ENCODE measurements at regions not wholly inside any gene's neighbourhood (a gene's known extent, or its start where the extent isn't known, plus 50 kb on each side); places are given as distances from the start of the nearest gene placed in this dataset.

DNA sequence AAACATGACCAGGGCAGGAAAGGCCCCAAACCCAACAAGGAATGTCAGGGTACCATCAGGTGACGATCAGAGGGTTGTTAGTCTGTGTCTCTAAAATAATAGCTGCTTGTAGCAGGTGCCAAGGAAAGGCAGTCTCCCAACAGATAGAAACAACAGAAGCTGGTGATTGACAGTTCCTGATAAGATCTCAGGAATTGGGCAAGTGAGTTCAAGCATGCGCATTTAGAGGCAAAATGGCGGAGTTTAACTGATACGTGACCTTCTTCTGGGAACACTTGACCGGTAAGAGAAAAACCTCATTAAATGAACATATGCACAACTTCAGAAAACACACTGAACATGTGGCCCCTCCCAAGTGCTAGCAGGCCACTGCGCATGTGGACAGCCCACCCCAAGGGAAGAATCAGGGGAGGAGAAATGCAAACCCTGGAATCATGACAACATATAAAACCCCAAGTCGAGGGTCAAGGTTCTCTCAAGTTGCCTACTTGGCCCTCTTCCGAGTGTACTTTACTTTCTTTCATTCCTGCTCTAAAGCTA is 664.9 kb downstream of the KCNJ3 start:
- no TSS peak for BruUV-seq (replicated peaks)
- Histone ChIP-seq H3K27ac (ENCODE audit: low read depth, low read length, poor library complexity, severe bottlenecking) (no peak overlapping the region), H3K4me3 (ENCODE audit: low read depth, low read length, poor library complexity, severe bottlenecking) (no peak overlapping the region), H3K4me1 (ENCODE audit: insufficient read depth, low read length, poor library complexity, severe bottlenecking) (no peaks in the 10 kb centered on the region), H3K9me2 (ENCODE audit: insufficient read depth, low read length) (no peaks in the 10 kb centered on the region), H2AFZ (ENCODE audit: low read length) (no peak overlapping the region), H3K4me2 (ENCODE audit: low read length) (no peak overlapping the region), H3K9me3 (ENCODE audit: low read length) (no peaks in the 10 kb centered on the region), H3K36me3 (ENCODE audit: insufficient read depth, low read length) (no peaks in the 10 kb centered on the region), H4K20me1 (ENCODE audit: insufficient read depth, low read length) (no peaks in the 10 kb centered on the region), H3K79me2 (ENCODE audit: insufficient read depth, low read depth, low read length) (no peaks in the 10 kb centered on the region)
- CTCF ChIA-PET (ENCODE audit: unreplicated experiment) = no interaction called here
- POLR2A ChIA-PET = interaction anchor here (0.6 kb wide), 1 partner anchor 477 kb away, joined by 3 read pairs; no protein-coding TSS in a partner anchor
- intact Hi-C loops (cut with micrococcal nuclease; ENCODE audit: unreplicated experiment) = no loop called here
- TF ChIP-seq, protein P1, sequence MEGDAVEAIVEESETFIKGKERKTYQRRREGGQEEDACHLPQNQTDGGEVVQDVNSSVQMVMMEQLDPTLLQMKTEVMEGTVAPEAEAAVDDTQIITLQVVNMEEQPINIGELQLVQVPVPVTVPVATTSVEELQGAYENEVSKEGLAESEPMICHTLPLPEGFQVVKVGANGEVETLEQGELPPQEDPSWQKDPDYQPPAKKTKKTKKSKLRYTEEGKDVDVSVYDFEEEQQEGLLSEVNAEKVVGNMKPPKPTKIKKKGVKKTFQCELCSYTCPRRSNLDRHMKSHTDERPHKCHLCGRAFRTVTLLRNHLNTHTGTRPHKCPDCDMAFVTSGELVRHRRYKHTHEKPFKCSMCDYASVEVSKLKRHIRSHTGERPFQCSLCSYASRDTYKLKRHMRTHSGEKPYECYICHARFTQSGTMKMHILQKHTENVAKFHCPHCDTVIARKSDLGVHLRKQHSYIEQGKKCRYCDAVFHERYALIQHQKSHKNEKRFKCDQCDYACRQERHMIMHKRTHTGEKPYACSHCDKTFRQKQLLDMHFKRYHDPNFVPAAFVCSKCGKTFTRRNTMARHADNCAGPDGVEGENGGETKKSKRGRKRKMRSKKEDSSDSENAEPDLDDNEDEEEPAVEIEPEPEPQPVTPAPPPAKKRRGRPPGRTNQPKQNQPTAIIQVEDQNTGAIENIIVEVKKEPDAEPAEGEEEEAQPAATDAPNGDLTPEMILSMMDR (conservative IDR thresholded peaks at IDR 0.05; ENCODE audit: low read length) = no peak
- TF ChIP-seq EZH2phosphoT487 (IDR thresholded peaks at IDR 0.05; ENCODE audit: borderline replicate concordance, low read depth, low read length) = no peak
- DNase-seq (ENCODE audit: low spot score) = no peak

DNA sequence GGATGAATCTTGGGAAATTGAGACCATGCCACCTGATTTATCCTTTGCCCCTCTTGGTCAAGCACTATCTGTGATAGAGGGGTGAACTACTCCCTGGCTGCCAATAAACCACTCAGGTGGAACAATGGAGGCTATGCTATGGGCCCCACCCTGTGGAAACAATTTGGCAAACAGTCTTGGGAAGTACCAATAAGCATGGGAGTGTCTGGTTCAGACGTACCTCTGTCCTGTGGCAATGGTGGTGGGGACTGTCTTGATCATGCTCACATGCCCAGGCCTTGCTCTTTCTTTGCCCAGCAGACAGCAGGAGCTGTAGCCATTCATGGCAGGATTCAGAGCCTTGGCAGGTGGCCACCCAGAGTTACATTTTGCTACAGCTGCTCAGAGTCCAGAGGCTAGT is 658.7 kb downstream of the KCNJ3 start:
- Histone ChIP-seq H3K9me2 (ENCODE audit: insufficient read depth, low read length) (no peaks in the 10 kb centered on the region), H3K4me3 (ENCODE audit: low read depth, low read length, poor library complexity, severe bottlenecking) (no peak overlapping the region), H3K4me1 (ENCODE audit: insufficient read depth, low read length, poor library complexity, severe bottlenecking) (no peaks in the 10 kb centered on the region), H3K9me3 (ENCODE audit: low read length) (no peaks in the 10 kb centered on the region), H2AFZ (ENCODE audit: low read length) (no peak overlapping the region), H3K36me3 (ENCODE audit: insufficient read depth, low read length) (no peaks in the 10 kb centered on the region), H4K20me1 (ENCODE audit: insufficient read depth, low read length) (no peaks in the 10 kb centered on the region), H3K4me2 (ENCODE audit: low read length) (no peak overlapping the region), H3K27ac (ENCODE audit: low read depth, low read length, poor library complexity, severe bottlenecking) (no peak overlapping the region), H3K79me2 (ENCODE audit: insufficient read depth, low read depth, low read length) (no peaks in the 10 kb centered on the region)
- intact Hi-C loops (cut with micrococcal nuclease; ENCODE audit: unreplicated experiment) = no loop called here
- no peak for DNase-seq (ENCODE audit: low spot score)
- ChIA-PET POLR2A (no interaction called here), CTCF (ENCODE audit: unreplicated experiment) (no interaction called here)
- no peak for TF ChIP-seq EZH2phosphoT487 (IDR thresholded peaks at IDR 0.05; ENCODE audit: borderline replicate concordance, low read depth, low read length)
- TF ChIP-seq, protein P1 (conservative IDR thresholded peaks at IDR 0.05; ENCODE audit: low read length) = no peak
- BruUV-seq (replicated peaks) = no TSS peak

DNA sequence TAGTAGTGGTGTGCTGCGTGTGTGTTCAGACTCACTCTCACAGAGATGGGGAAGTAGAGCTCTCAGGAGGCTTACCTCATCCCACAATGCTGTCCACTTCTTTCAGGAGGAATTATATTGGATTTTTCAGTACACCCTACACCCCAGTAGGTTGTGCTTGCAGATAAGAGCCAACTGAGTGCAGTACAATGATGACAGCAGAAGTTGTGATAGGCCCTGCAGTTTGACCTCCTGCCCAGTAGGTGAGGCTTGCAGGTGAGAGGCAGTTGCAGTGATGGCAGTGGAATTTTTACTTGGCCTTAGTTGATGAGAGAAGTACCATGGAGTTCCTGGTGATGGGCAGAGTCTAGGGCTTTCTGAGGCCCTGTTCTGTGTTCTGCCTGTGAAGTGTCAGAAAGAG is 657.8 kb downstream of the KCNJ3 start:
- no peaks in the 10 kb centered on the region for H3K36me3 ChIP-seq (ENCODE audit: insufficient read depth, low read length)
- DNase-seq (ENCODE audit: low spot score) = no peak
- ChIA-PET CTCF (ENCODE audit: unreplicated experiment) (no interaction called here), POLR2A (no interaction called here)
- H3K79me2 ChIP-seq (ENCODE audit: insufficient read depth, low read depth, low read length) = no peaks in the 10 kb centered on the region
- H3K4me3 ChIP-seq (ENCODE audit: low read depth, low read length, poor library complexity, severe bottlenecking) = no peak overlapping the region
- BruUV-seq (replicated peaks) = no TSS peak
- H3K9me3 ChIP-seq (ENCODE audit: low read length) = no peaks in the 10 kb centered on the region
- no peaks in the 10 kb centered on the region for H3K4me1 ChIP-seq (ENCODE audit: insufficient read depth, low read length, poor library complexity, severe bottlenecking)
- H4K20me1 ChIP-seq (ENCODE audit: insufficient read depth, low read length) = no peaks in the 10 kb centered on the region
- intact Hi-C loops (cut with micrococcal nuclease; ENCODE audit: unreplicated experiment) = no loop called here
- H3K27ac ChIP-seq (ENCODE audit: low read depth, low read length, poor library complexity, severe bottlenecking) = no peak overlapping the region
- H3K9me2 ChIP-seq (ENCODE audit: insufficient read depth, low read length) = no peaks in the 10 kb centered on the region
- no peak overlapping the region for H2AFZ ChIP-seq (ENCODE audit: low read length)
- TF ChIP-seq, protein P1 (conservative IDR thresholded peaks at IDR 0.05; ENCODE audit: low read length) = no peak
- no peak for TF ChIP-seq EZH2phosphoT487 (IDR thresholded peaks at IDR 0.05; ENCODE audit: borderline replicate concordance, low read depth, low read length)
- H3K4me2 ChIP-seq (ENCODE audit: low read length) = no peak overlapping the region
